Activated T-helper 2 cell treated with anti-CD3 and anti-CD28 coated beads, Interferon-gamma antibody, Interleukin-2, Interleukin-4, amounts not matched to agents 10 μg/mL and 5 μg/mL and 100 μg/mL, durations not matched to agents 14 hours and 24 hours and 36 hours (primary cell): ENCODE measurements at regions not wholly inside any gene's neighbourhood (a gene's known extent, or its start where the extent isn't known, plus 50 kb on each side); places are given as distances from the start of the nearest gene placed in this dataset.

Experiments used
- DNase-seq: peaks from one replicate; pipeline ENCODE4 v3.0.0; 2021; ENCODE audit warnings: low spot score
- H3K27ac Mint-ChIP-seq: one replicate; pipeline ENCODE4 v1.8.0; 2021; ENCODE audit warnings: mixed read lengths
- H3K27me3 Mint-ChIP-seq: one replicate; pipeline ENCODE4 v1.8.0; 2021; ENCODE audit warnings: low read depth, mixed read lengths
- H3K36me3 Mint-ChIP-seq: one replicate; pipeline ENCODE4 v1.8.0; 2021; ENCODE audit warnings: low read depth, mixed read lengths
- H3K4me1 Mint-ChIP-seq: one replicate; pipeline ENCODE4 v1.8.0; 2021; ENCODE audit warnings: low read depth, mixed read lengths
- H3K4me3 Mint-ChIP-seq: one replicate; pipeline ENCODE4 v1.8.0; 2021; ENCODE audit warnings: low read depth, mild to moderate bottlenecking, moderate library complexity, mixed read lengths
- H3K9me3 Mint-ChIP-seq: one replicate; pipeline ENCODE4 v1.8.0; 2021; ENCODE audit warnings: mixed read lengths
- intact Hi-C: fragments of 100-400 bp; cut with micrococcal nuclease; formaldehyde crosslinking; loops from one replicate; pipeline ENCODE4 v1.15.1; 2023

- H3K27me3 Mint-ChIP-seq = no peaks in the 10 kb centered on the region
- intact Hi-C loops = no loop called here
- H3K9me3 Mint-ChIP-seq = no peaks in the 10 kb centered on the region
- H3K4me1 Mint-ChIP-seq = no peaks in the 10 kb centered on the region
- DNase-seq = no peak
- H3K36me3 Mint-ChIP-seq = no peaks in the 10 kb centered on the region
- H3K27ac Mint-ChIP-seq = no peak overlapping the region
- no peak overlapping the region for H3K4me3 Mint-ChIP-seq
These were observed 62.3 kb downstream of the RTL9 start for GRCh38 chrX:110420771-110421499.

- no peak overlapping the region for H3K27ac Mint-ChIP-seq
- DNase-seq = no peak
- no peaks in the 10 kb centered on the region for H3K9me3 Mint-ChIP-seq
- H3K4me3 Mint-ChIP-seq = no peak overlapping the region
- no peaks in the 10 kb centered on the region for H3K4me1 Mint-ChIP-seq
- H3K36me3 Mint-ChIP-seq = no peaks in the 10 kb centered on the region
- intact Hi-C loops = no loop called here
- H3K27me3 Mint-ChIP-seq = no peaks in the 10 kb centered on the region
These were observed 63.1 kb downstream of the RTL9 start for GRCh38 chrX:110421500-110422455.

- H3K36me3 Mint-ChIP-seq = no peaks in the 10 kb centered on the region
- no peak overlapping the region for H3K27ac Mint-ChIP-seq
- H3K4me1 Mint-ChIP-seq = no peaks in the 10 kb centered on the region
- no peaks in the 10 kb centered on the region for H3K9me3 Mint-ChIP-seq
- intact Hi-C loops = no loop called here
- H3K27me3 Mint-ChIP-seq = no peaks in the 10 kb centered on the region
- no peak for DNase-seq
- H3K4me3 Mint-ChIP-seq = no peak overlapping the region
These were observed 66.8 kb downstream of the RTL9 start for GRCh38 chrX:110425222-110426154.

- H3K27ac Mint-ChIP-seq = no peak overlapping the region
- no peaks in the 10 kb centered on the region for H3K27me3 Mint-ChIP-seq
- no peak for DNase-seq
- no peaks in the 10 kb centered on the region for H3K36me3 Mint-ChIP-seq
- intact Hi-C loops = no loop called here
- no peak overlapping the region for H3K4me3 Mint-ChIP-seq
- no peaks in the 10 kb centered on the region for H3K9me3 Mint-ChIP-seq
- no peaks in the 10 kb centered on the region for H3K4me1 Mint-ChIP-seq
These were observed 67.5 kb downstream of the RTL9 start for GRCh38 chrX:110426155-110426504.

- intact Hi-C loops = no loop called here
- Mint-ChIP-seq H3K4me3 (no peak overlapping the region), H3K9me3 (no peaks in the 10 kb centered on the region), H3K27me3 (no peaks in the 10 kb centered on the region), H3K27ac (no peak overlapping the region), H3K36me3 (no peaks in the 10 kb centered on the region), H3K4me1 (no peaks in the 10 kb centered on the region)
- no peak for DNase-seq
These were observed 68.4 kb downstream of the RTL9 start for GRCh38 chrX:110427076-110427475.

GRCh38 chrX:110428144-110428543 is 69.5 kb downstream of the RTL9 start:
- Mint-ChIP-seq H3K27ac (no peak overlapping the region), H3K4me3 (no peak overlapping the region), H3K27me3 (no peaks in the 10 kb centered on the region), H3K4me1 (no peaks in the 10 kb centered on the region), H3K9me3 (no peaks in the 10 kb centered on the region), H3K36me3 (no peaks in the 10 kb centered on the region)
- no peak for DNase-seq
- intact Hi-C loops = no loop called here

- DNase-seq = no peak
- Mint-ChIP-seq H3K27ac (no peak overlapping the region), H3K4me1 (no peaks in the 10 kb centered on the region), H3K4me3 (no peak overlapping the region), H3K9me3 (no peaks in the 10 kb centered on the region), H3K36me3 (no peaks in the 10 kb centered on the region), H3K27me3 (peaks cover 4% of the 10 kb centered on the region)
- intact Hi-C loops = no loop called here
These were observed 71.8 kb downstream of the RTL9 start for GRCh38 chrX:110430293-110431076.

GRCh38 chrX:110432091-110432905 is 73.7 kb downstream of the RTL9 start:
- H3K27me3 Mint-ChIP-seq = peaks cover 6% of the 10 kb centered on the region
- H3K4me3 Mint-ChIP-seq = no peak overlapping the region
- no peak overlapping the region for H3K27ac Mint-ChIP-seq
- intact Hi-C loops = no loop called here
- H3K9me3 Mint-ChIP-seq = no peaks in the 10 kb centered on the region
- H3K36me3 Mint-ChIP-seq = no peaks in the 10 kb centered on the region
- no peak for DNase-seq
- no peaks in the 10 kb centered on the region for H3K4me1 Mint-ChIP-seq

- intact Hi-C loops = no loop called here
- Mint-ChIP-seq H3K27ac (no peak overlapping the region), H3K4me1 (no peaks in the 10 kb centered on the region), H3K9me3 (no peaks in the 10 kb centered on the region), H3K36me3 (no peaks in the 10 kb centered on the region), H3K4me3 (no peak overlapping the region), H3K27me3 (peaks cover 6% of the 10 kb centered on the region)
- DNase-seq = no peak
These were observed 74.2 kb downstream of the RTL9 start for GRCh38 chrX:110432906-110433215.

- Mint-ChIP-seq H3K4me3 (no peak overlapping the region), H3K27ac (no peak overlapping the region), H3K27me3 (peaks cover 6% of the 10 kb centered on the region), H3K36me3 (no peaks in the 10 kb centered on the region), H3K4me1 (no peaks in the 10 kb centered on the region), H3K9me3 (no peaks in the 10 kb centered on the region)
- no peak for DNase-seq
- intact Hi-C loops = no loop called here
These were observed 76.5 kb downstream of the RTL9 start for GRCh38 chrX:110435196-110435595.

- Mint-ChIP-seq H3K4me3 (no peak overlapping the region), H3K9me3 (no peaks in the 10 kb centered on the region), H3K27me3 (peaks cover 6% of the 10 kb centered on the region), H3K36me3 (no peaks in the 10 kb centered on the region), H3K4me1 (no peaks in the 10 kb centered on the region), H3K27ac (no peak overlapping the region)
- no peak for DNase-seq
- intact Hi-C loops = no loop called here
These were observed 77.9 kb downstream of the RTL9 start for GRCh38 chrX:110436523-110436922.
